A549 (cell line): ENCODE measurements at regions not wholly inside any gene's neighbourhood (a gene's known extent, or its start where the extent isn't known, plus 50 kb on each side); places are given as distances from the start of the nearest gene placed in this dataset.
A peak's percentile ranks its signal among the peaks of the same experiment; 100 is the strongest.

Experiments used
- ATAC-seq, 2 experiments: fragments of 200-7000 bp in 1 of 2; fragments of >200 bp in 1 of 2; cut with Nextera tagmentation in 1 of 2; cut with Tn5 transposase in 1 of 2; 3 replicates each; pipeline versions ENCODE4 v1.8.0 to v1.9.1; 2018 to 2020; ENCODE audit warnings: mild to moderate bottlenecking in 1 of 2, moderate library complexity in 1 of 2
- CTCF ChIA-PET: fragments of 300-600 bp; sonication (Branson Sonifier 250); formaldehyde crosslinking; extraction: SDS; loops from one replicate; lab custom pipeline; 2021; ENCODE audit warnings: antibody characterized with exemption, inconsistent platforms; lab: Yijun Ruan, JAX
- POLR2A ChIA-PET: fragments of 350-600 bp; formaldehyde crosslinking; extraction: SDS; loops from one replicate; lab custom pipeline; 2021; ENCODE audit warnings: antibody characterized with exemption, inconsistent platforms; lab: Yijun Ruan, JAX
- DNase-seq, 2 experiments: peaks; one replicate each; pipeline versions ENCODE4 v3.0.0 to v3.0.0-alpha.2; 2011 to 2016; ENCODE audit warnings: low read depth in 1 of 2, low spot score in 1 of 2
- FAIRE-seq: peaks from 2 replicates; lab custom pipeline; 2011; peaks lifted over from hg19 to GRCh38; lab: Jason Lieb, UNC
- H3K27ac ChIP-seq, 2 experiments: fragments of >200 bp; sonication (Bioruptor Twin); formaldehyde crosslinking; 3 replicates each; pipeline ENCODE4 v1.5.1; 2016 to 2017
- H3K4me1 ChIP-seq: fragments of >200 bp; sonication (Bioruptor Twin); formaldehyde crosslinking; 3 replicates; pipeline ENCODE4 v1.6.1; 2016
- H3K4me2 ChIP-seq: fragments of >200 bp; sonication (Bioruptor Twin); formaldehyde crosslinking; 3 replicates; pipeline ENCODE4 v1.6.1; 2016
- H3K4me3 ChIP-seq: fragments of >200 bp; sonication (Bioruptor Twin); formaldehyde crosslinking; 3 replicates; pipeline ENCODE4 v1.5.1; 2016
- H3K9me3 ChIP-seq: fragments of >200 bp; sonication (Bioruptor Twin); formaldehyde crosslinking; 3 replicates; pipeline ENCODE4 v1.6.1; 2016
- CBX8 ChIP-seq: fragments of 200-600 bp; sonication (generic); IDR thresholded peaks from 2 replicates; pipeline ENCODE4 v1.6.1; 2016
- CEBPB ChIP-seq, 2 experiments: fragments of >200 bp in 1 of 2; sonication (Bioruptor Twin) in 1 of 2; formaldehyde crosslinking in 1 of 2; IDR thresholded peaks; 2 replicates each; pipeline ENCODE4 v1.6.1; 2012 to 2016
- EHF ChIP-seq: fragments of 250-450 bp; sonication (Bioruptor Pico); IDR thresholded peaks from 2 replicates; pipeline ENCODE4 v1.5.0; 2020; ENCODE audit warnings: mild to moderate bottlenecking
- EP300 ChIP-seq, 2 experiments: fragments of >200 bp; sonication (Bioruptor Twin); formaldehyde crosslinking; IDR thresholded peaks; 2 replicates in 1 of 2; 3 replicates in 1 of 2; pipeline ENCODE4 v1.6.1; 2016 to 2017
- ESRRA ChIP-seq: fragments of 150-350 bp; IDR thresholded peaks from 2 replicates; pipeline ENCODE4 v1.6.1; 2014; ENCODE audit warnings: mild to moderate bottlenecking, low read length, borderline replicate concordance
- FOSL2 ChIP-seq, 2 experiments: fragments of 450-650 bp in 1 of 2; fragments of >200 bp in 1 of 2; sonication (Bioruptor Twin) in 1 of 2; formaldehyde crosslinking; IDR thresholded peaks; 2 replicates each; pipeline versions ENCODE4 v1.5.0 to v1.6.1; 2016 to 2020; ENCODE audit warnings: mild to moderate bottlenecking in 1 of 2, moderate library complexity in 1 of 2
- FOXS1 ChIP-seq: fragments of 250-450 bp; sonication (Bioruptor Pico); IDR thresholded peaks from 2 replicates; pipeline ENCODE4 v1.5.0; 2020; ENCODE audit warnings: mild to moderate bottlenecking, moderate library complexity
- GATA3 ChIP-seq: IDR thresholded peaks from 2 replicates; pipeline ENCODE4 v1.6.1; 2012; ENCODE audit warnings: borderline replicate concordance
- HDAC2 ChIP-seq: fragments of 200-600 bp; sonication (generic); IDR thresholded peaks from 2 replicates; pipeline ENCODE4 v1.6.1; 2016
- HEYL ChIP-seq: fragments of 250-450 bp; sonication (Bioruptor Pico); IDR thresholded peaks from 2 replicates; pipeline ENCODE4 v1.8.0; 2021; ENCODE audit warnings: mild to moderate bottlenecking, moderate library complexity
- JUN ChIP-seq, 2 experiments: fragments of >200 bp; sonication (Bioruptor Twin); formaldehyde crosslinking; IDR thresholded peaks; 2 replicates in 1 of 2; 3 replicates in 1 of 2; pipeline ENCODE4 v1.6.1; 2016 to 2017
- KDM1A ChIP-seq: fragments of 200-600 bp; sonication (generic); IDR thresholded peaks from 2 replicates; pipeline ENCODE4 v1.6.1; 2016; ENCODE audit warnings: low read depth, mild to moderate bottlenecking
- PHF8 ChIP-seq: fragments of 200-600 bp; sonication (generic); IDR thresholded peaks from 2 replicates; pipeline ENCODE4 v1.6.1; 2016; ENCODE audit warnings: low read depth, mild to moderate bottlenecking, antibody characterized with exemption, moderate library complexity, borderline replicate concordance
- SREBF2 ChIP-seq: fragments of 450-650 bp; IDR thresholded peaks from 2 replicates; pipeline ENCODE4 v1.6.1; 2014; ENCODE audit warnings: mild to moderate bottlenecking, moderate library complexity
- TFCP2L1 ChIP-seq: fragments of 250-450 bp; sonication (Bioruptor Pico); IDR thresholded peaks from 2 replicates; pipeline ENCODE4 v1.5.0; 2021; ENCODE audit warnings: mild to moderate bottlenecking
- TP53 ChIP-seq: fragments of 250-450 bp; sonication (Bioruptor Pico); IDR thresholded peaks from 2 replicates; pipeline ENCODE4 v1.5.0; 2021; ENCODE audit warnings: mild to moderate bottlenecking, moderate library complexity
- ZSCAN20 ChIP-seq: fragments of 250-450 bp; sonication (Bioruptor Pico); IDR thresholded peaks from 2 replicates; pipeline ENCODE4 v1.8.0; 2022; ENCODE audit warnings: mild to moderate bottlenecking, moderate library complexity
- WGBS: methylation state at CpG from one replicate; pipeline ENCODE4 v1.1.6; 2017; ENCODE audit errors: missing lambda C conversion rate; 5-methylcytosine and 5-hydroxymethylcytosine counted together
- TF ChIP-seq, protein P1 (sequence below): fragments of >200 bp; sonication (Bioruptor Twin); formaldehyde crosslinking; IDR thresholded peaks from 3 replicates; pipeline ENCODE4 v1.5.1; 2016
- TF ChIP-seq, protein P2 (sequence below): fragments of 250-450 bp; sonication (Bioruptor Pico); IDR thresholded peaks from 2 replicates; pipeline ENCODE4 v1.5.0; 2020; ENCODE audit warnings: low read depth, mild to moderate bottlenecking, moderate library complexity
- TF ChIP-seq, protein P3 (sequence below): fragments of >200 bp; sonication (Bioruptor Twin); formaldehyde crosslinking; IDR thresholded peaks from 2 replicates; pipeline ENCODE4 v1.6.1; 2016
- TF ChIP-seq, protein P4 (sequence below): IDR thresholded peaks from 2 replicates; pipeline ENCODE4 v1.6.1; 2012
- TF ChIP-seq, protein P5 (sequence below): IDR thresholded peaks from 2 replicates; pipeline ENCODE4 v1.6.1; 2012

DNA sequence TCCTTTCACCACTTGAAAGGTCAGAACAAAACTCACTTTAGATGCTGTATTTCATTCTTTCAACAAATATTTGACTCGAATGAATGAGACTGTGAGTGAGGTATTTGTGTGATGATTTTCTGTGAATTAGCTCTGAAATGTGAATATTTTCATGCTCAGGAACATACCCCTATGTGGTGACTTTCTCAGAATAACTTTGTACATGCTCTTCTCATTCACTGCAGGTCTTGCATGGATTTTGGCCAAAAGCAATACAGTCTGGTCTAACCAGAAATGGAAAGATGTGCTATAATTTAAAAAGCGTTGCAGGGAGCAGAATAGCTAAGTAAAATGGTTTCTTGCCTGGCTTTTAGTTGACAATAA is 75.5 kb downstream of the MYCN start (continued):
- TF ChIP-seq JUN (IDR thresholded peaks at IDR 0.05) (no peak), HDAC2 (no peak), GATA3 (no peak)

DNA sequence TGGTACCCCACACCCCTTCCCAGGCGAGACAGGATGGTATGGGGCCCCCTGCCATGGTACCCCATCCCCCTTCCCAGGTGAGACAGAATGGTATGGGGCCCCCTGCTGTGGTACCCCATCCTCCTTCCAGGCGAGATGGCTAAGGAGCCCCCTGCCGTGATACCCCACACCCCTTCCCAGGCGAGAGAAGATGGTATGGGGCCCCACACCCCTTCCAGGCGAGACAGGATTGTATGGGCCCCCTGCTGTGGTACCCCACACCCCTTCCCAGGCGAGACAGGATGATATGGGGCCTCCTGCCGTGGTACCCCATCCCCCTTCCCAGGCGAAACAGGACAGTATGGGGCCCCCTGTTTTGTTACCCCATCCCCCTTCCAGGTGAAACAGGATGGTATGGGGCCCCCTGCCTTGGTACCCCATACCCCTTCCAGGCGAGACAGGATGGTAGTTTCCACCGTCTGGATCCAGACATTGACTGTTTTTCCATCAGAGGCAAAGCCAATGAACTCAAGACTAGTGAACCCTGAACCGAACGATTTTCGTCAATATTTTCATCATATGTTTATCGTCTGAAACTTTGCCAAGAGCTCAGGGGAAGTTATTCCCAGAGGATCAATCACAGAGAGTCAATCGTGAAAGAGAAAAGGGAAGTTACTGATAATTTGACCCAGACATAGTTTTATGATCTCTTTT is 75.0 kb downstream of the MYCN start:
- FAIRE-seq: no peak
- Histone ChIP-seq H3K4me3 (no peak overlapping the region), H3K4me2 (no peak overlapping the region), H3K4me1 (no peaks in the 10 kb centered on the region), H3K9me3 (no peaks in the 10 kb centered on the region)
- WGBS: 27% methylated on average over 13 of the region's 15 CpGs
- no peak for TF ChIP-seq ESRRA
- TF ChIP-seq, all 56 proteins: peak for 0
- H3K27ac ChIP-seq: no peak overlapping the region
- no peak for ATAC-seq
- DNase-seq: no peak
- ChIA-PET POLR2A (no interaction called here), CTCF (no interaction called here)

DNA sequence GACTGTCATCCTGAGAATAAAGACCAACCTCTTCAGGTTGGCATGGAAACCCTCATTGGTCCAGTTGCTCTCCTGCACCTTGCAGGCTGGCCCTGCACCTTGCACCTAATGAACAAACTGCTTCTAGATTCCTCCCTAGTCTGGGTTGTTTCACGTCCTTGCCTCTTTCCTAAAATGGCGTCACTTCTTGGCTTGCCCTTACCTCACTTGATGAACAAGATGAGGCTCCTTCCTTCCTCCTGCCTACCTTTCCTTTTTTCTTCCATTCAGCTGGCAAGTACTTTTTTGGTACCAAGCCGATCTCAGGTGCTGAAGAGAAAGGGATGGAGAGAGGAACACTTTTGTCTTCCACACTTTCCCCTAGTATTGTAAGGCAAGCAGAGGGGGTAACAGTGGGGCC is 74.5 kb downstream of the MYCN start:
- CTCF ChIA-PET: no interaction called here
- Histone ChIP-seq H3K4me1 (no peaks in the 10 kb centered on the region), H3K27ac (no peak overlapping the region), H3K4me3 (no peak overlapping the region), H3K9me3 (no peaks in the 10 kb centered on the region), H3K4me2 (no peak overlapping the region)
- TF ChIP-seq PHF8: no peak
- TF ChIP-seq HEYL (CRISPR knock-in tag): no peak
- TF ChIP-seq SREBF2: no peak
- TF ChIP-seq KDM1A: no peak
- TF ChIP-seq, protein P1, sequence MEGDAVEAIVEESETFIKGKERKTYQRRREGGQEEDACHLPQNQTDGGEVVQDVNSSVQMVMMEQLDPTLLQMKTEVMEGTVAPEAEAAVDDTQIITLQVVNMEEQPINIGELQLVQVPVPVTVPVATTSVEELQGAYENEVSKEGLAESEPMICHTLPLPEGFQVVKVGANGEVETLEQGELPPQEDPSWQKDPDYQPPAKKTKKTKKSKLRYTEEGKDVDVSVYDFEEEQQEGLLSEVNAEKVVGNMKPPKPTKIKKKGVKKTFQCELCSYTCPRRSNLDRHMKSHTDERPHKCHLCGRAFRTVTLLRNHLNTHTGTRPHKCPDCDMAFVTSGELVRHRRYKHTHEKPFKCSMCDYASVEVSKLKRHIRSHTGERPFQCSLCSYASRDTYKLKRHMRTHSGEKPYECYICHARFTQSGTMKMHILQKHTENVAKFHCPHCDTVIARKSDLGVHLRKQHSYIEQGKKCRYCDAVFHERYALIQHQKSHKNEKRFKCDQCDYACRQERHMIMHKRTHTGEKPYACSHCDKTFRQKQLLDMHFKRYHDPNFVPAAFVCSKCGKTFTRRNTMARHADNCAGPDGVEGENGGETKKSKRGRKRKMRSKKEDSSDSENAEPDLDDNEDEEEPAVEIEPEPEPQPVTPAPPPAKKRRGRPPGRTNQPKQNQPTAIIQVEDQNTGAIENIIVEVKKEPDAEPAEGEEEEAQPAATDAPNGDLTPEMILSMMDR: no peak
- TF ChIP-seq FOSL2 (IDR thresholded peaks at IDR 0.05): no peak
- no peak for TF ChIP-seq FOSL2 (CRISPR knock-in tag; IDR thresholded peaks at IDR 0.05)
- no peak for DNase-seq
- FAIRE-seq: no peak
- no peak; a peak in 1 of 6 replicates for ATAC-seq
- POLR2A ChIA-PET: no interaction called here
- WGBS: 41% methylated on average over 3 of the region's 3 CpGs

DNA sequence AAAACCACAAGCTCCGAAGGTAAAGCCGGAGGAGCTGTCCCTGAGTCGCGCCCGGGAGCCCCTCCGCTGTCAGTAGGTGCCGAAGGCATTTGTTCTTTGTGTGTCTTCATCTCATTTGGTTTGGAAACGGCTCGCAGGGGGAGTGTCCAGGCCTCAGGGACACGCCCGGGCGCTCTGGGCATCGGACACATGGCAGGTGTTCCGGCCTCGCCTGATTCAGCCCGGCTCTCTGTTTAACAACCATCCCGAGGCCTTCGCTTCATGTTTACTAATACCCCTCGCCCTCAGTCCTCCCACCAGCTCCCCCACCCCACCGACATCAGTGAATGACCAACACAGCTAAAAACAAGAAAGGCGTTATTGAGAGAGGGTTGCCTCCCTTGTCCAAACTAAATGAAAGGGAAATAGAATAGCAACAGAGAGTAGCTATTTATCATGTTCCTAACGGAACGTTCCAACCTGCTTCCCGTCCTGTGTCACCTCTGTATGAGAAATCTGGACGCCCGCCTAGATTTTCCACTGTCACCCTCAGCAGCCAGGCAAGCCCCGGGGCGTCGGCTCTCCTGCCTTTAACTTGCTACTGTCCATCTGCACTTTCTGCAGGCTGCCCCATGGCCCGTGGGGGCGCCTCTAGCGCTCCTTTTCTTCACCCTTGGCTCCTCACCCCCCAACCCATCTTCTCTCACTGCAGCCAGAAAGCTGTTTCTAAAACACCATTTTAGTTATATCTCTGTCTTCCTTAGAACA is 73.9 kb downstream of the MYCN start:
- WGBS: 44% methylated on average over 32 of the region's 32 CpGs
- TF ChIP-seq HDAC2 (no peak), TP53 (CRISPR knock-in tag) (no peak), EHF (CRISPR knock-in tag) (no peak), CEBPB (IDR thresholded peaks at IDR 0.05) (no peak), ZSCAN20 (CRISPR knock-in tag) (no peak), FOXS1 (CRISPR knock-in tag) (no peak), EP300 (IDR thresholded peaks at IDR 0.05) (no peak), CBX8 (no peak), GATA3 (no peak), SREBF2 (no peak), TFCP2L1 (CRISPR knock-in tag) (no peak), FOSL2 (IDR thresholded peaks at IDR 0.05) (no peak), FOSL2 (CRISPR knock-in tag; IDR thresholded peaks at IDR 0.05) (no peak)
- TF ChIP-seq, protein P2, sequence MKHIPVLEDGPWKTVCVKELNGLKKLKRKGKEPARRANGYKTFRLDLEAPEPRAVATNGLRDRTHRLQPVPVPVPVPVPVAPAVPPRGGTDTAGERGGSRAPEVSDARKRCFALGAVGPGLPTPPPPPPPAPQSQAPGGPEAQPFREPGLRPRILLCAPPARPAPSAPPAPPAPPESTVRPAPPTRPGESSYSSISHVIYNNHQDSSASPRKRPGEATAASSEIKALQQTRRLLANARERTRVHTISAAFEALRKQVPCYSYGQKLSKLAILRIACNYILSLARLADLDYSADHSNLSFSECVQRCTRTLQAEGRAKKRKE (CRISPR knock-in tag): no peak
- TF ChIP-seq, protein P3, sequence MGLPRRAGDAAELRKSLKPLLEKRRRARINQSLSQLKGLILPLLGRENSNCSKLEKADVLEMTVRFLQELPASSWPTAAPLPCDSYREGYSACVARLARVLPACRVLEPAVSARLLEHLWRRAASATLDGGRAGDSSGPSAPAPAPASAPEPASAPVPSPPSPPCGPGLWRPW: no peak
- TF ChIP-seq, protein P4, sequence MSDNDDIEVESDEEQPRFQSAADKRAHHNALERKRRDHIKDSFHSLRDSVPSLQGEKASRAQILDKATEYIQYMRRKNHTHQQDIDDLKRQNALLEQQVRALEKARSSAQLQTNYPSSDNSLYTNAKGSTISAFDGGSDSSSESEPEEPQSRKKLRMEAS: no peak
- TF ChIP-seq, protein P5, sequence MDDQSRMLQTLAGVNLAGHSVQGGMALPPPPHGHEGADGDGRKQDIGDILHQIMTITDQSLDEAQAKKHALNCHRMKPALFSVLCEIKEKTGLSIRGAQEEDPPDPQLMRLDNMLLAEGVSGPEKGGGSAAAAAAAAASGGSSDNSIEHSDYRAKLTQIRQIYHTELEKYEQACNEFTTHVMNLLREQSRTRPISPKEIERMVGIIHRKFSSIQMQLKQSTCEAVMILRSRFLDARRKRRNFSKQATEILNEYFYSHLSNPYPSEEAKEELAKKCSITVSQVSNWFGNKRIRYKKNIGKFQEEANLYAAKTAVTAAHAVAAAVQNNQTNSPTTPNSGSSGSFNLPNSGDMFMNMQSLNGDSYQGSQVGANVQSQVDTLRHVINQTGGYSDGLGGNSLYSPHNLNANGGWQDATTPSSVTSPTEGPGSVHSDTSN: no peak
- peak in 1 of 2 experiments; percentile 49; a peak in 2 of 6 replicates for ATAC-seq
- CTCF ChIA-PET: no interaction called here
- no peak overlapping the region for H3K4me3 ChIP-seq
- H3K4me1 ChIP-seq: no peaks in the 10 kb centered on the region
- POLR2A ChIA-PET: no interaction called here
- no peak for DNase-seq
- H3K27ac ChIP-seq: no peak overlapping the region
- H3K9me3 ChIP-seq: no peaks in the 10 kb centered on the region
- no peak overlapping the region for H3K4me2 ChIP-seq
- FAIRE-seq: no peak
